ENCODE measurements at regions not wholly inside any gene's neighbourhood (a gene's known extent, or its start where the extent isn't known, plus 50 kb on each side); places are given as distances from the start of the nearest gene placed in this dataset.

- Histone ChIP-seq H3K9me3 (replicated peaks; ENCODE audit: control insufficient read depth, insufficient read depth, low read length) (peaks cover 2% of the 10 kb centered on the region), H3K36me3 (ENCODE audit: control insufficient read depth in 2 of 2, extremely low read depth in 1 of 2, insufficient read depth in 2 of 2, low read length in 2 of 2) (no peaks in the 10 kb centered on the region), H3K4me3 (replicated peaks in 1 of 3; ENCODE audit: insufficient read depth in 1 of 3, low read depth in 1 of 3, low read length in 3 of 3) (no peak overlapping the region), H4K20me1 (replicated peaks; ENCODE audit: control insufficient read depth, extremely low read depth, insufficient read depth, low read length) (no peaks in the 10 kb centered on the region), H2AFZ (ENCODE audit: low read depth, low read length) (no peak overlapping the region), H3K79me2 (ENCODE audit: control insufficient read depth, insufficient read depth, low read length) (no peaks in the 10 kb centered on the region), H3K27ac (ENCODE audit: insufficient read depth, low read depth, low read length) (no peak overlapping the region), H3K27me3 (ENCODE audit: control insufficient read depth in 2 of 2, insufficient read depth in 2 of 2, low read length in 2 of 2) (no peaks in the 10 kb centered on the region), H3K4me2 (ENCODE audit: insufficient read depth, low read length) (no peak overlapping the region), H3K4me1 (ENCODE audit: control insufficient read depth, extremely low read depth, insufficient read depth, low read length) (no peaks in the 10 kb centered on the region), H3K9me1 (replicated peaks; ENCODE audit: control insufficient read depth, extremely low read depth, insufficient read depth, low read length) (no peaks in the 10 kb centered on the region), H3K9ac (replicated peaks; ENCODE audit: extremely low read depth, insufficient read depth, low read length) (no peak overlapping the region)
- intact Hi-C loops (cut with micrococcal nuclease) (no loop called here), dilution Hi-C loops (cut with MboI; ENCODE audit: extremely low pct_ligation_motif_present, low sequenced_read_pairs) (no loop called here)
- DNase-seq (ENCODE audit: low read depth, low spot score) (no peak), FAIRE-seq (no peak)
- POLR2A ChIA-PET = no interaction called here
- CTCF ChIA-PET = no interaction called here
- BruUV-seq (replicated peaks) = no TSS peak
- no peak for TF ChIP-seq POLR2AphosphoS5 (IDR thresholded peaks at IDR 0.05; ENCODE audit: insufficient read depth, low read depth, low read length)
- TF ChIP-seq POLR2A (IDR thresholded peaks at IDR 0.05; ENCODE audit: low read depth, low read length) = no peak
- no peak for TF ChIP-seq EZH2 (IDR thresholded peaks at IDR 0.05; ENCODE audit: borderline replicate concordance, low read depth, low read length, severe bottlenecking)
- no peak for TF ChIP-seq JUN (IDR thresholded peaks at IDR 0.05; ENCODE audit: borderline replicate concordance, insufficient read depth, insufficient read length, low read depth)
- TF ChIP-seq, protein P1, sequence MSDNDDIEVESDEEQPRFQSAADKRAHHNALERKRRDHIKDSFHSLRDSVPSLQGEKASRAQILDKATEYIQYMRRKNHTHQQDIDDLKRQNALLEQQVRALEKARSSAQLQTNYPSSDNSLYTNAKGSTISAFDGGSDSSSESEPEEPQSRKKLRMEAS (IDR thresholded peaks at IDR 0.05; ENCODE audit: insufficient read depth, insufficient read length) = no peak
- TF ChIP-seq FOS (IDR thresholded peaks at IDR 0.05; ENCODE audit: borderline replicate concordance, insufficient read depth, low read length) = no peak
- no peak for TF ChIP-seq GATA2 (IDR thresholded peaks at IDR 0.05; ENCODE audit: insufficient read depth, insufficient read length, low read depth, low read length)
- no peak for TF ChIP-seq MYC (IDR thresholded peaks at IDR 0.05; ENCODE audit: low read depth, low read length)
- TF ChIP-seq CTCF (IDR thresholded peaks at IDR 0.05; ENCODE audit: extremely low read depth in 1 of 2, insufficient read depth in 1 of 2, low read depth in 1 of 2, low read length in 2 of 2) = no peak
Measured at GRCh38 chr2:239657992-239658391, 257.2 kb upstream of the HDAC4 start.
